Stomach (tissue), 4 donors: ENCODE measurements at regions not wholly inside any gene's neighbourhood (a gene's known extent, or its start where the extent isn't known, plus 50 kb on each side); places are given as distances from the start of the nearest gene placed in this dataset.

Source experiments
- CTCF ChIP-seq, 7 experiments: fragments of 450-650 bp in 4 of 7; fragments of 200-600 bp in 3 of 7; sonication (generic) in 3 of 7; IDR thresholded peaks; one replicate each; pipeline ENCODE4 v1.5.1; 2016 to 2019; ENCODE audit warnings: antibody characterized with exemption in 7 of 7, control low read depth in 2 of 7, mild to moderate bottlenecking in 1 of 7
- POLR2A ChIP-seq, 4 donors: fragments of 450-650 bp; IDR thresholded peaks; one replicate each; pipeline ENCODE4 v1.6.1; 2016; ENCODE audit warnings: antibody characterized with exemption in 4 of 4, control low read depth in 2 of 4, mild to moderate bottlenecking in 1 of 4, moderate library complexity in 1 of 4

- TF ChIP-seq CTCF (IDR thresholded peaks at IDR 0.05) (no peak), POLR2A (IDR thresholded peaks at IDR 0.05) (no peak)
These were observed 707.8 kb upstream of the SLC35B3 start for GRCh38 chr6:9143140-9143539.
